GM12875 (cell line): ENCODE measurements at regions not wholly inside any gene's neighbourhood (a gene's known extent, or its start where the extent isn't known, plus 50 kb on each side); places are given as distances from the start of the nearest gene placed in this dataset.

Experiments used
- H3K4me3 ChIP-seq: one replicate; pipeline ENCODE4 v1.5.1; 2011; ENCODE audit warnings: low read depth, low read length, control low read depth
- TF ChIP-seq, protein P1 (sequence below): IDR thresholded peaks from 2 replicates; pipeline ENCODE4 v1.5.1; 2011; ENCODE audit warnings: low read depth, mild to moderate bottlenecking, control low read depth, inconsistent platforms, low read length, moderate library complexity, borderline replicate concordance; ENCODE audit not compliant: insufficient read depth

- TF ChIP-seq, protein P1, sequence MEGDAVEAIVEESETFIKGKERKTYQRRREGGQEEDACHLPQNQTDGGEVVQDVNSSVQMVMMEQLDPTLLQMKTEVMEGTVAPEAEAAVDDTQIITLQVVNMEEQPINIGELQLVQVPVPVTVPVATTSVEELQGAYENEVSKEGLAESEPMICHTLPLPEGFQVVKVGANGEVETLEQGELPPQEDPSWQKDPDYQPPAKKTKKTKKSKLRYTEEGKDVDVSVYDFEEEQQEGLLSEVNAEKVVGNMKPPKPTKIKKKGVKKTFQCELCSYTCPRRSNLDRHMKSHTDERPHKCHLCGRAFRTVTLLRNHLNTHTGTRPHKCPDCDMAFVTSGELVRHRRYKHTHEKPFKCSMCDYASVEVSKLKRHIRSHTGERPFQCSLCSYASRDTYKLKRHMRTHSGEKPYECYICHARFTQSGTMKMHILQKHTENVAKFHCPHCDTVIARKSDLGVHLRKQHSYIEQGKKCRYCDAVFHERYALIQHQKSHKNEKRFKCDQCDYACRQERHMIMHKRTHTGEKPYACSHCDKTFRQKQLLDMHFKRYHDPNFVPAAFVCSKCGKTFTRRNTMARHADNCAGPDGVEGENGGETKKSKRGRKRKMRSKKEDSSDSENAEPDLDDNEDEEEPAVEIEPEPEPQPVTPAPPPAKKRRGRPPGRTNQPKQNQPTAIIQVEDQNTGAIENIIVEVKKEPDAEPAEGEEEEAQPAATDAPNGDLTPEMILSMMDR = no peak
- H3K4me3 ChIP-seq = no peak overlapping the region
These were observed 86.6 kb upstream of the MAFB start for GRCh38 chr20:40775561-40776146.

- TF ChIP-seq, protein P1 = no peak
- H3K4me3 ChIP-seq = no peak overlapping the region
These were observed 87.7 kb upstream of the MAFB start for GRCh38 chr20:40776466-40777457.

DNA sequence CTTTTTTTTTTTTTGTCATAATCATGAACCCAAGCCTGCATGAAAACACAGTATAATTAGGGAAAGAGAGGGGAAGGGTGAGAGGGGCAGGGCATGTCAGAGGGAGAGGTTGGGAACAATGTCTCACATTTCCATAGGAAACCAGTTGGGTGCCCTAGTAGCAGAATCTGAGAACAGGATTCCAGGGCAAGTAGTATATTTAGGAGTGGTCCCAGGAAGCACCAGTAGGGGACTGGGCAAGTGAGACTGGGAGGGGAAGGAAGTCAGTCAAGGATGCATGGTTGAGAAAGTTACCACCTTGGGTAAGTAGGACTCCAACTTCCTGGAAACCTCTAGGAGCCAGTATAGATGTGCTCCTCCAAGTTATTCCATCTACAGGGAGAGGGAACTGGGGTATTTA, 88.6 kb upstream of the MAFB start:
- no peak overlapping the region for H3K4me3 ChIP-seq

GRCh38 chr20:40778894-40779496, 90.0 kb upstream of the MAFB start:
- no peak overlapping the region for H3K4me3 ChIP-seq
- TF ChIP-seq, protein P1 = no peak

More for the DNA sequence above, 88.6 kb upstream of the MAFB start:
- TF ChIP-seq, protein P1 = no peak

GRCh38 chr20:40781327-40782042, 92.4 kb upstream of the MAFB start:
- H3K4me3 ChIP-seq = no peak overlapping the region
- TF ChIP-seq, protein P1 = no peak

DNA sequence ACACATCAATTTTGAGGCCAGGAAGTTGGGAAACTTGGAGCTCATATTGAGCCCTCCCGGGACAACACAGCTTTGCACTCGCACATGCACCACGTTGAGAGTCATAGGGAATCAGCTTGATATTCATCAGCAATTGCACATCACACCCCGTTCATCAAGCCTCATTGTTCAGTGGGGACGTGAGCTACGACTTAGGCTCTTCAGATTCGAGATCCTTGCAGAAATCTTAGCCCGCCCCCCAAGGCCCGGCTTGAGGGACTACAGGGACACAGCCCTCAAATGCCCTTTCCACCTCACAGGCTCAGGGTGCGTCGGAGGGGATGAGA, 93.0 kb upstream of the MAFB start:
- TF ChIP-seq, protein P1 = no peak
- no peak overlapping the region for H3K4me3 ChIP-seq
